HG03025 (cell line): ENCODE measurements at regions not wholly inside any gene's neighbourhood (a gene's known extent, or its start where the extent isn't known, plus 50 kb on each side); places are given as distances from the start of the nearest gene placed in this dataset.
"Not testable (repeated sequence)": the region's sequence is repeated elsewhere in the genome, so short reads cannot be mapped to it uniquely, and the experiment has no call there.

ENCODE experiments used
- ATAC-seq: cut with Tn5 transposase; IDR thresholded peaks from one replicate; pipeline ENCODE4 v1.9.1; 2021; ENCODE audit warnings: mild to moderate bottlenecking, moderate library complexity; ENCODE audit not compliant: unreplicated experiment, low FRiP score

- no peak for ATAC-seq
These were observed 50.7 kb upstream of the KLF7 start for GRCh38 chr2:207216457-207216856.

GRCh38 chr2:207217442-207217841 is 51.7 kb upstream of the KLF7 start:
- no peak for ATAC-seq

- ATAC-seq: no peak
These were observed 53.4 kb upstream of the KLF7 start for GRCh38 chr2:207219081-207219630.

GRCh38 chr2:207219676-207220501 is 54.1 kb upstream of the KLF7 start:
- ATAC-seq: no peak

- no peak for ATAC-seq
These were observed 56.0 kb upstream of the KLF7 start for GRCh38 chr2:207221731-207222130.

GRCh38 chr2:207223051-207223450 is 57.3 kb upstream of the KLF7 start:
- no peak for ATAC-seq

- ATAC-seq: no peak
These were observed 58.6 kb upstream of the KLF7 start for GRCh38 chr2:207224381-207224780.

- ATAC-seq: no peak
These were observed 59.2 kb upstream of the KLF7 start for GRCh38 chr2:207224791-207225482.

- no peak for ATAC-seq
These were observed 60.0 kb upstream of the KLF7 start for GRCh38 chr2:207225773-207226172.

- ATAC-seq: no peak
These were observed 60.5 kb upstream of the KLF7 start for GRCh38 chr2:207226243-207226642.

GRCh38 chr2:207226671-207227061 is 60.9 kb upstream of the KLF7 start:
- no peak for ATAC-seq

GRCh38 chr2:207227062-207227748 is 61.5 kb upstream of the KLF7 start:
- ATAC-seq: no peak

- no peak for ATAC-seq
These were observed 62.0 kb upstream of the KLF7 start for GRCh38 chr2:207227749-207228145.

- ATAC-seq: no peak
These were observed 62.7 kb upstream of the KLF7 start for GRCh38 chr2:207228402-207228801.

GRCh38 chr2:207229161-207229560 is 63.4 kb upstream of the KLF7 start:
- no peak for ATAC-seq

- ATAC-seq: no peak
These were observed 64.7 kb upstream of the KLF7 start for GRCh38 chr2:207230261-207231105.

GRCh38 chr2:207231106-207231865 is 65.5 kb upstream of the KLF7 start:
- no peak for ATAC-seq

- no peak for ATAC-seq
These were observed 66.2 kb upstream of the KLF7 start for GRCh38 chr2:207231967-207232366.

- ATAC-seq: not testable (repeated sequence)
These were observed 67.4 kb upstream of the KLF7 start for GRCh38 chr2:207233141-207233540.
